ENCODE measurements at regions not wholly inside any gene's neighbourhood (a gene's known extent, or its start where the extent isn't known, plus 50 kb on each side); places are given as distances from the start of the nearest gene placed in this dataset.

DNA sequence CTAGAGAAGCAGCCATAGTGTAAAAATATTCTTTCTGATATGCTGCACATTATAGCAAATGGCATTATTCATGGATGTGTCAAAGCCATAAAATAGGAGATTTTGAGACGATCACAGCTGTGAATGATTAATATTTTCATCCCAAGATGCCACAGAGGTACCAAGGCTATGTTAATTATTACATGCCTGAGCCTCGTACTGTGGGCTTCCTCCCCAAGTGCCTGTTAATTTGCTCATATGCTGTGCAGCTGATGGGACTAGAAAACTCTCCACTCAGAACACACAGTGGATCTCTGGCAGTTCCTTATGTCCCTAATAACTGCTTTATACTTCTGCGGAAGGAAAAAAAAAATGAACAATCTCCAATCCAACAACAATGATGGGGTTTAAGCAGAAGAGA, 184.9 kb upstream of the TSHZ2 start:
- DNase-seq (ENCODE audit: low read depth in 3 of 3, low spot score in 2 of 3) = no peak

DNA sequence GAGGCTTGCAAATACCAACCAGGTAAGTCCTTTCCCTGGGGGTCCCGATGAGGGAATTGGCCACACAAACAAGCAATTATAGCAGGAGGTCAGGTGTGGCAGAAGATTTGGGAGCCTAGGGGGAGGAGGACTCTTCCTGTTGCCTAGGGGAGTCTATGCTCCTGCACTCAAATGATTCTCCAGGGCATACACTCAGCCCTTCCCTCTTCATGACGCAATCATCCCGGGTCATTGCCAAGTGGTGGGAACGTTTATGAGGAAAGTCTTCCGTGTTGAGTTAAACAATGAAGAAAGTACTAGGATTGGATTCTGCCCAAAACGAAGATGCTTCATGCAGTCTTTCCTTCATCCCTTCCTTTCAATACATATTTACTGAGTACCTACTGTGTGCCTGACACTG, 186.5 kb upstream of the TSHZ2 start:
- DNase-seq (ENCODE audit: low read depth in 3 of 3, low spot score in 2 of 3) = no peak

DNA sequence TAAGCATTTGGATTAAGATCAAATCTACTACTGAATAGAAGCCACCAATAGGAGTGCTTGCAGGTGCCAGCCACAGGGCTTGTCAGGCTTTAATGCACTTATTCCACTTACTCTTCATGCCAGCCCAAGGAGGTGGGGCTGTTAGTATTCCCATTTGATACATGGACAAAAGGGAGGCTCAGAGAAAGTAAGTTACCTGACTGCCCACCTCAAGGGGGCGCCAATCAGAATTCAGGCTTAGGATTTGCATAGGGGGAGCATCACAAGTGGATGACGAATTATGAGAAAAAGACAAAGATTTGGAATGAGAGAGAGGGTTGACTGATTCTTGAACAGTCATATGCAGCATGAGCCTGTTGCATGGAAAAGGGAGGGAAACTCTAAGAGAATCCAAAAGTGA, 188.4 kb upstream of the TSHZ2 start:
- DNase-seq (ENCODE audit: low read depth in 3 of 3, low spot score in 2 of 3) = no peak

DNA sequence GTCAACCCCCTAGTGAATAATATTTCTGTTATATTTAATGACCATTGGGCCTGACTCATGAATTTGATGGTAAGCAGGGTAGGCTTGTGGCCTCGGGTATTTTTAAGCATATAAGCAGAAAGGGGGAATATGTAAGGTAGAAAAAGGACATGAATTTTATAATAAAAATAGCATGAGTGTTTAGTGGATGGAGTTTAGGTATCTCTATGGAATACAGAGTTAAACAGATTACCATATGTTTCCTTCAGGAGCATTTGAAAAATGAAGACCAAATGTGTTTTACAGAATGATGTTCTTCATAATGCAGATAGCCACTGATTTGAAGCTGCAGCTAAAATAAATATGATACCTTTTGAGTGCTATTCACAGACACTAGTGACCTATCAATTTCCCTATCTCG, 191.7 kb upstream of the TSHZ2 start:
- no peak for DNase-seq (ENCODE audit: low read depth in 3 of 3, low spot score in 2 of 3)

DNA sequence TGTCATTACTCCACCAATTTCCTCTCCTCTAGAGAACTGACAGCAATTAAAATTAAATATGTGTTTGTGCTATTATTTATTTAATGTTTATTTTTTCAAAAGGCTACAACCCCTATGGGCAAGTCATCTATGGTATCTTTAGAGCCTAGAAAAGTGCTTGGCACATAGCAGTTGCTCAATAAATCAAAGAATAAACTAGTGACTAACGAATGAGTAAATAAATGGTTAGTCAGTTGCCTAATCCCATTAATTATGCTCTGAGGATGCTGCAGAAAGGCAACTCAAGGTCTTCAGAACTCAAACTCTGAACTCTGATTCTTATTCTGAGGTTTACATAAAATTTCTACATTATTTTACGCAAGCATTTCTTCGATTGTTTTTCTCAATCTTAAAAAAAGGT, 193.0 kb upstream of the TSHZ2 start:
- no peak for DNase-seq (ENCODE audit: low read depth in 3 of 3, low spot score in 2 of 3)

DNA sequence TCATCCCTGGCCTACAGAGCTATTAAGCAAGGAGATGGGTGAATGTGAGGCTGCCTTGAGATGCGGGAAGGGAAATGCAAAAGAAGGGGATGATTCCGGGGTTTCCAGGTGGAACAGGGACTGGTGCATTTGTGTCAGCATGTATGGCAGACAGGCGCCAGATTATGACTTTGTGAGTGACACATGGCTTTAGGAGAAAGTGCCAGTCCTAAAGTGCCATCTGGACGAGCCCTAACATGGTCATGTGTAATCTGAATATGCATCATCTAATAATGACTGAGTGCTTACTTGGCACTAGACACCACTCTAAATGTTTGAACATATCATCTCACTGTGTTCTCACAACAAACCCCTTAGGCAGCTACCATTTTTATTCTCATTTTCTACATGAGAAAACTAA, 195.0 kb upstream of the TSHZ2 start:
- no peak for DNase-seq (ENCODE audit: low read depth in 3 of 3, low spot score in 2 of 3)

DNA sequence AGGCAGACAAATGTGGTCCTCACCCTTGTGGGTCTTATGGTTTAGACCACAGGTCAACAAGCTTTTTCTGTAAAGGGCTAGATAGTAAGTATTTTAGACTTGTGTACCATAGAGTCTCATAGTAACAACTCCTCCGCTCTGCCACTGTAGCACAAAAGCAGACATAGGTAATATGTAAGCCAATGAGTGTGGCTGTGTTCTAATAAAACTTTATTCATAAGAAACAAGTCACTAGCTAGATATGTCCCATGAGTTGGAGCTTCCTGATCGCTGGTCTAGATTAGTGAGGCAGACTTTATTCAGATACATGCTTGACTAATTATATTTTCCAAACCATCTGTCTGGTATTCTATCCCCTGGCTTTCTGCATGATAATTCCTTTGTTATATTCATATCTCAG, 196.4 kb upstream of the TSHZ2 start:
- DNase-seq (ENCODE audit: low read depth in 3 of 3, low spot score in 2 of 3) = no peak

DNA sequence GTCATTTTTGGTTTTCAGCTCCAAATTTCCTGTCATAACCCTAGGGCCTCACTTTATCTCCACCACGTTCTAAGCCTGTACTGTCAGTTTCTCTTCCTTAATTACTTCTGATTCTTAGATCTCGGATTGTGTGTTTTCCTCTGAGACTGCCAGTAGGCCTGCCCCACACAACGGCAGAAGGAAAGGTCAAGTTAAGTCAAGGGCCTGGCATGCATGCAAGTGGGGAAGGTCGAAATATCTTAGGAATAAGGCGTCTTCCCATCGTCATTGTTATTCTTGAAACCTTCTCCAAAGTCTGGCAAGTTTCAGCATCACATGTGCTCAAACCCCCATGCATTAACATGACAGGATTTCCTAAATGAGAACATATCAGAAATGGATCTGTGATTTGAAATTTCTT, 203.5 kb upstream of the TSHZ2 start:
- DNase-seq (ENCODE audit: low read depth in 3 of 3, low spot score in 2 of 3) = no peak

DNA sequence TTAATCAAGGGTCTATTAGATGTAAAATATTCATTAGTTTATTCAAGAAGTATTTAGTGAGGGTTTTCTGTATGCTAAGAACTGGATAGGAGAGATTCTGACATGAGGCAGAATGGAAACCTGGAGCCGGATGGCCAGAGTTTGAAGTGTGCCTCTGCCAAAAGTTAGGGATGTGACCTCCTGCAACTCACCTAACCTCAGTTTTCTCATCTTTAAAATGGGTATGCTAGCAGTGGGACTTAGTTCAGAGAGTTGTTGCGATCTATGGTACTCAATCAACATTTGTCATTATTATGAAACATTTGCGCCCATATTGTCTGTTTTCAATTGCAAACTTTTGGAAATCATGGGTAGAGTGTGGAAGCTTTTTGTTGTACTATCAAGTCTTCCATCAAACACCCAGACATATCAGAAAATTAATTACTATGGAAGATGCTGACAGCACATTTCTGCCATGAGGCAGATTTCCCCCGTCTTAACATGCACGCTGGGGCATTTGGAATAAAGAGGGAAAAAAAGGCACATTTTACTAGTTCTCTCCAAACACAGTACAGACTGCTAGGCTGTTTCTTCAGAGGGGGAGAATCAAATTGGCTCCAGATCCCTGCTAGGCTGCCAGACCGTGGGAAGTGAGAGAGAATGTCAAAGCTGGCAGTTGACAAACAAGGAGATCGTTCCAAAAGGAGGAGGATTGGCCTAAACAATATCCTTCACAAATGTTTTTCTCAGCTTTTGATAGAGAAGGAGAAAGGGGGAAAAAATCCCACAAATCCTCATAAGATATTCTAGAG, 205.3 kb upstream of the TSHZ2 start:
- DNase-seq (ENCODE audit: low read depth in 3 of 3, low spot score in 2 of 3) = no peak

DNA sequence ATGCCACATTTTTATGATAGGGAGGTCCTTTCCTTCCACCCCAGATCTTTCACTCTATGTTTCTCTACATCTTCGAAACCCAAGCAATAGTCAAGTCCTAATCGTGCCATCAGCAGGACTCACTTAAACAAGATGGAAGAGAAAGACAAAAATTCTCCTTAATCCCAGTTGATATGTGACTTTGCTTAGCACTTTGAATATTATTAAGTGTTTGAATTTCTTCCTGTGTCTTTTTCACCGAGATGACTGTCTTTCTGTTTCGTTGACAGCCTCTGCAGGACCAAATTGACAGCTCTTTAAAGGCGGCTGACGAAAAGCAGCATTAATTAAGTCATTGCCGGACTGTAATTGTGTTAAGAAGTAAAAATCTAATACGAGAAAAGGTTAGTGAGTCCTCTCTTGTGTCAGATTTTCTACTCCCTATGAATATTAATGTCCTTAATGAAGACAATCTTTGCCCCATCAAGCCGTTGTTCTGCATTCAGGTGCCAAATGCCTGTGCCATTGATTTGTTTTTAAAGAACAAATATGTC, 208.8 kb upstream of the TSHZ2 start:
- DNase-seq (ENCODE audit: low read depth in 3 of 3, low spot score in 2 of 3) = no peak

DNA sequence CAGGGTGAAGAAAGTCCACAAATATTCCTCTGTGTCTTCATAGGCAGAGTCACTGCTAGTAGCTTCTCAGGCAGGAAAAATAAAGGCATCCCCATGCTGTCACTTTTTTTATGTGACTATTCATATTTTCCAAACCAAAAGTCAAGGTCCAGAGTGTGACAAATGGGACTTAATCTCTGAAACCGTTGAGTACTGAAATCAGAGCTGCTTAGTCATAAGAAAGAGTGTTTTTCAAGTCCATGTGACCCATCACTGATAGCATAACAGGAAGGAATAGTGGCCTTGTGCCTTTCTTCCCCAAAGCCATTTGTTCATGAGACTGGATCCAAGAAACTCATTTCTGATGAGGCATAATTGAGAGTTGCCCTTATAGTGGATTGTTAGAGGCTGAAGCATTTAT, 210.3 kb upstream of the TSHZ2 start:
- no peak for DNase-seq (ENCODE audit: low read depth in 3 of 3, low spot score in 2 of 3)

DNA sequence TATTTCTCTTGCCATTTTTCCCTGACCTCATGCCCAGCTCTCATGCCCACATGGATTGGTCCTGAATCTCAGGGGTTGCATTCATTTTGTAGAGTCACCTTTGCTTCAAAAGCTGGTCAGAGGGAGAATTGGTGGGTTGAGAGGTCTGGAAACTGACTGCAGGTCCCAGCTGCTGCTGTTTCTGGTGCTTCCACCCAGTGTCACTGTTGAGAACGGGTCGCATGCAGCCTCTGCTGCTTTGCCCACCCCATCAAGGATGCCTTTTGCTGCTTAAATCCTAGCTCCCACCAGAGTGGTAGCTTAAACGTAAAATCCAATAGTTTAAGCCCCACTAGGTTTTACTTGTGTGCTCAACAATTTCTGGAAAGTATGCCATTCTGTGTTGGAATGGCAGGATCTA, 211.4 kb upstream of the TSHZ2 start:
- DNase-seq (ENCODE audit: low read depth in 3 of 3, low spot score in 2 of 3) = no peak

DNA sequence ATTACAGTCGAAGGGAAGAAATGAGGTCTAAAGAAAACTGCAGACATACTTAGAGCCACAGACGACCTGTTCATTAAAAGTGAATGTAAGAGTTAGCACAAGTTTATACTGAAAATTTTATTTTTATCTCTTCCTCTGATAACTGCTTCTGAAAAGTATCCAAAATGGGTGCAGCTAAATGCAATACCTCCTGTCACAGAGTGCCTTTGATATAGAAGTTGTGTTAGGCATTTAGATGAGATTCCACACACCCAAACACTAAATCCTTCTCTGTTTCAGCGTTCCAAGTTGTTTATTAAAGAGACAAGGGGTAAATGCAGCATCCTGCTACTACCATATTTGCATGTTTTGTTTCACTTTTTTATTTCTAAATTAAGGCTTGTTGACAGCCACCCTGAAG, 214.7 kb upstream of the TSHZ2 start:
- no peak for DNase-seq (ENCODE audit: low read depth in 3 of 3, low spot score in 2 of 3)

DNA sequence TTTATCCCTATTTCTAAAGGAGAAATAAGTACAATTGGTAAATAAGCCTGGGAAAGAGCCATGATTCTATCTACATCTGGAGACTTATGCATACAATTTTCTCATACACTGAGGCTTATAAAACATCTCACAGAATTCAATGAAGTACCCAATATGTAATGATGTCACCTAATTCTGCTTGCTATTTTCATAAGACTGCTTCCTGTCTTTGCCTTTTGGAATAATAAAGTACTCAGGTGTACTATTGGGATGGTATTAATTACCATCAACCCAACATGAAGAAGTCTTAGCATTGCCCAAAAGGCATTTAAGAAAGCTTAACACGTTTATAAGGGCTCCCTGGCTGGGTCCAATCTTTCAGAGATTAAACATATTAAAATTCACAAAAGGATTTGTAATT, 216.4 kb upstream of the TSHZ2 start:
- DNase-seq (ENCODE audit: low read depth in 3 of 3, low spot score in 2 of 3) = no peak

DNA sequence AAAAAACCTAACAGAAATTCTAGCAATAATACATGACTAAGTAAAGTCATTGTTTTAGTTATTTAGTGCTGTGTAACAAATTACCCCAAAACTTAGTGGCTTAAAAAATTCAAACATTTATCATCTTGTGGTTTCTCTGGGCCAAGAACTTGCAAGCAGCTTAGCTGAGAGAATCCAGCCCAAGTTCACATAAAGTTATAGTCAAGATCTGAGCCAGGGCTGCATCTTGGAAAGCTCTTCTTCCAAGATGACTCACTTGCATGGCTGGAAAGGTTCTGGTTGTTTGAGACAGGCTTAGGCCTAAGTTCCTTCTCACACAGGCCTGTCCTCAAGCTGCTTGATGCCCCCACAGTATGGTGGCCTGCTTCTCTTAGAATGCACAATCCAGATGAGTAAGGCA, 217.8 kb upstream of the TSHZ2 start:
- DNase-seq (ENCODE audit: low read depth in 3 of 3, low spot score in 2 of 3) = no peak

DNA sequence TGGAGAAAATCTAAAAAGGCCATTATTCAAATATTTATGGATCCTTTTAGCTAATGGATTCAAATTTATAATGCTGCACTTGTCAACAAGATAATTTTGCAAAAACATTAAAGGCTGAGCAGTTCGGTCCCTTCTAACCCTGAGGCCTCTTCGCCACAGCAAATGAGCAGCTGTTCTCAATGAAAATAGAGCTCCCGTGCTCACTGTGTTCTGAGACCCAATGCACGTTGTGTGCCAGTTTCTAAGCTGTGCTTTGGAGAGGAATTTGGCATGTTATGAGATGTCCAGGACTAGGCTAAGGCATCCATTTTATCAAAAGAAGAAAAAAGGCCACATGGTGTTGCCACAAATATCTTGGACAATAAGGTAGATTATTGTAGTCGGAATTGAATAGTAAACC, 220.1 kb upstream of the TSHZ2 start:
- DNase-seq (ENCODE audit: low read depth in 3 of 3, low spot score in 2 of 3) = no peak

DNA sequence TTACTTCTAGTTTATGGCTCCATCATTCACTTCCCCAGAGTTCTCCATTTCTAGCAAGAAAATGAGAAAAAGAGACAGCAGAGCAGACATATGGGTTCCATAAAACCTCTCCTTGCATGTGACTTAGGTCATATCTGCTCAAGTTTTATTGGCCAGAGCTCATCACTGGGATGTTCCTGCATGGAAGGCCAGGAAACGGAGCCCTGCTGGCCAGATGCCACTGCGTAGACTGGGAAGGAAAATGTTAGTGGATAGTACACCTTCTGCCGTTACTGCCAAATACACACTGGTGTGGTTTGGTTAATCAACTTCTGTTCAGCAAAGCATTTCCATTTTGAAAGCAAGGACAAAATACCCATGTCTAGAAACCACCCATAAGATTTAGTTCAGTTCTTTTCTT, 220.6 kb upstream of the TSHZ2 start:
- DNase-seq (ENCODE audit: low read depth in 3 of 3, low spot score in 2 of 3) = no peak

DNA sequence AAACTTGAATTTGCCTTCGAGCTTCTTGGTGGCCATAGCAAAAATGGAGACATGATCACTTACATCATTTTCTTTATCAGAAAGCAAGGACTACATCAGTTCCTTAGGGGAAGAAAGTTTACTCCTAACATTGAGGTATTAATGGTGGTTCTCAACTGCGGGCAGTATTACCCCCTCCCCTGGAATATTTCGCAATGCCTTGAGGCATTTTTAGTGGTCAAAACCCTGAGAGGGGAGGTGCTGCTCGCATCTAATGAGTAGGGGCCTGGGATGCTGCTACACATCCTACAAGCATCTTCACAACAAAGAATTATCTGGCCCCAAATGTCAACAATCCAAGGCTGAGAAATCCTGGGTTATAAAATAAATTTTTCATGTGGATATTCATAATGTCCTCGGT, 222.2 kb upstream of the TSHZ2 start:
- DNase-seq (ENCODE audit: low read depth in 3 of 3, low spot score in 2 of 3) = no peak

DNA sequence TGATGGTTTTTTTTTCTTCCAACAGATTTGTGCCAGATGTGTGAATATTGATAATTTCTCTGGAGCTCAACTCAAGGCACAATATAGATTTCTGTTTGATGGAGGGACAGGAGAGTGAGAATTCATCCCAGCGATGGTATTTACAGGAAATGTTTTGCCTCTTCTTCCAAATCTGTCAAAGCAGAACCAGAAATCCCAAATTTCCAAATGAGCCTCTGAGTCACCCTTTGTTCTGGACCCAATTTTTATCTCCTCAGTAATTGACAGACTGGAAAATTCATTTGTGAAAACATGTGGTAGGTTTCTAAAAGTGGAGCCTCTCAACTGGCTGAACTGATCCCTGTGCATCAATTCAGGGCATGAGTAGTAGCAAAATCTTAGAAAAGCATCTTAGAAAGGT, 223.2 kb upstream of the TSHZ2 start:
- DNase-seq (ENCODE audit: low read depth in 3 of 3, low spot score in 2 of 3) = no peak

DNA sequence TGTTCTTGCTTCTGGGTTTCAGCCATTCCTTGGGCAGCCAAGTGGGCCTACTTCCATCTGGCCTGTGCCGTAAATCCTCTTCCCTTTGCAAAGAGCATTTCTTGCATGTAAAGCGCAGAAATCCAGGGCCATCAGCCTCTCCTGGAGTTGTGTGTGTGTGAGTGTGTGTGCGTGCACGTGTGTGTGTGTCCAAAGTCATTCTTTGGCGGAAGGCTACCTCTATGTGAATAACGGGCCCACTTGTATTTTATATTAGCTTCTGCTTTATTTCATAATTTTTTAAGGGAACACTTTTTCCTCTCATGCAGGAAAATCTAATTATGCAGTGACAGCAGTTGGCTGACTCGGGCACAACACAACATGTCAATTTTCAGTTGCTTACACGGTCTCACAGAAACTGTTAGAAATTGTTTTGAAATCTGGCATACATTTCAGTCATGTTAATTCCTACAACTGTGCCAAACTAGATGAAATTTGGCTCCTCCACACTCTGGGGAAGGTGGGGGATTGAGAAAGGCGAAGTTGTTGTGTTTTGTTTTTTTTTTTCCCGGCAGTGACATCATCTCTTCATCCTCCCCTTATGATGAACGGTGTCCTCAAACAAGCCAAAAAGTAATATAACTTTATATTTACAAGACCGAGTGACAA, 223.7 kb upstream of the TSHZ2 start:
- peak in 2 of 3 donors; percentile 21 to 25 for DNase-seq (ENCODE audit: low read depth in 3 of 3, low spot score in 2 of 3)

DNA sequence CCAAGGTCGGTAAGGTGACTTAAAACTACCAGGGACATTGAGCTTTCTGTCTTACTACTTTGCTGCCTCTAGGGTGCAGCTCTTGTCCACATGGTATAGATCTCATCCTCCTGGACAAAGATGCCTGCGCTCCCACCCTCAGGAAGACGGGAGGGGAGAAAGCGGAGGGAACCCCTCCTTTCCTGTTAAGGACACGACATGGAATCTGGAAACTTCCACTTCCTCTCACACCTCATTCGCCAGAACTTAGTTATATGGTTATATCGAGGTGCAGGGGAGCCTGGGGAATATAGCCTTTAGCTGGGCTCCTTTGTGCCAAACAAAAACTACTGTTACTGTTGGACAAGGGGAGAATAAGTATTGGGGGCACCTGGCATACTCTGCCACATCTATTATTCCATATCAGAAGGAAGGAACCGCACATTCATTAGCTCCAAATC, 224.3 kb upstream of the TSHZ2 start:
- DNase-seq (ENCODE audit: low read depth in 3 of 3, low spot score in 2 of 3) = no peak

DNA sequence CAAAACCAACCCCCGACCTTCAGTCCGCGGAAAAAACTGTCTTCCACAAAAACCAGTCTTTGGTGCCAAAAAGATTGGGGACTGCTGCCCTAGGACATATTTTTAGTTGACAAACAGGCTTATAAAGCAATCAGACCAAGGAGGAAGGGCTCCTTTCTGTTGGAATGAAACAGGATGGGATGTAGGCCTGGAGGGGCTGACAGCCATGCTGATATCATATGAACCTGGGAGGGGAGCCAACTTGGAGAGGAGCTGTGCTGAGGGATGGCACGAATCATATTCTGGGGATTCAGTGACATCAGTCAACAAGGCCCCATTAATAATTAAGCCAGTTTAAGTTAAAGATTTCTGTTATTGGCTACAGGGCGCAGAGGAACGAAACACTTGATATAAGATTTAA, 225.4 kb upstream of the TSHZ2 start:
- no peak for DNase-seq (ENCODE audit: low read depth in 3 of 3, low spot score in 2 of 3)
